Nephron progenitor cell (in vitro differentiated cells): ENCODE measurements at regions not wholly inside any gene's neighbourhood (a gene's known extent, or its start where the extent isn't known, plus 50 kb on each side); places are given as distances from the start of the nearest gene placed in this dataset.

Experiments used
- DNase-seq: peaks from one replicate; pipeline ENCODE4 v3.0.0; 2021
- H3K27ac Mint-ChIP-seq: 2 replicates; pipeline ENCODE4 v1.8.0; 2021; ENCODE audit warnings: mild to moderate bottlenecking, moderate library complexity, mixed read lengths
- H3K27me3 Mint-ChIP-seq: 2 replicates; pipeline ENCODE4 v1.8.0; 2021; ENCODE audit warnings: mild to moderate bottlenecking, low read depth, mixed read lengths; ENCODE audit not compliant: poor library complexity
- H3K36me3 Mint-ChIP-seq: 2 replicates; pipeline ENCODE4 v1.8.0; 2021; ENCODE audit warnings: low read depth, mixed read lengths
- H3K4me1 Mint-ChIP-seq: 2 replicates; pipeline ENCODE4 v1.8.0; 2021; ENCODE audit warnings: mixed read lengths
- H3K4me3 Mint-ChIP-seq: 2 replicates; pipeline ENCODE4 v1.8.0; 2021; ENCODE audit warnings: mild to moderate bottlenecking, moderate library complexity, mixed read lengths
- H3K9me3 Mint-ChIP-seq: 2 replicates; pipeline ENCODE4 v1.8.0; 2021; ENCODE audit warnings: mild to moderate bottlenecking, moderate library complexity, mixed read lengths
- CTCF ChIP-seq: fragments of 200-600 bp; sonication (generic); IDR thresholded peaks from 2 replicates; pipeline ENCODE4 v1.5.0; 2021; ENCODE audit warnings: antibody characterized with exemption

- no peak overlapping the region for H3K4me3 Mint-ChIP-seq
- peaks cover 11% of the 10 kb centered on the region for H3K4me1 Mint-ChIP-seq
- H3K27ac Mint-ChIP-seq: no peak overlapping the region
- no peaks in the 10 kb centered on the region for H3K9me3 Mint-ChIP-seq
- H3K36me3 Mint-ChIP-seq: no peaks in the 10 kb centered on the region
- no peak for TF ChIP-seq CTCF
- H3K27me3 Mint-ChIP-seq: no peaks in the 10 kb centered on the region
- no peak for DNase-seq
Observed at GRCh38 chr4:186008057-186008456, 60.9 kb upstream of the TLR3 start.

- no peak for DNase-seq
- H3K4me3 Mint-ChIP-seq: no peak overlapping the region
- H3K4me1 Mint-ChIP-seq: peaks cover 19% of the 10 kb centered on the region
- H3K27ac Mint-ChIP-seq: no peak overlapping the region
- H3K9me3 Mint-ChIP-seq: no peaks in the 10 kb centered on the region
- no peaks in the 10 kb centered on the region for H3K27me3 Mint-ChIP-seq
- no peak for TF ChIP-seq CTCF
- H3K36me3 Mint-ChIP-seq: no peaks in the 10 kb centered on the region
Observed at GRCh38 chr4:186009976-186010375, 59.0 kb upstream of the TLR3 start.

GRCh38 chr4:186010821-186011220 lies 58.1 kb upstream of the TLR3 start:
- Mint-ChIP-seq H3K4me1 (peaks cover 19% of the 10 kb centered on the region), H3K27me3 (no peaks in the 10 kb centered on the region), H3K9me3 (no peaks in the 10 kb centered on the region), H3K36me3 (no peaks in the 10 kb centered on the region), H3K27ac (no peak overlapping the region), H3K4me3 (no peak overlapping the region)
- no peak for DNase-seq
- no peak for TF ChIP-seq CTCF

GRCh38 chr4:186012071-186012470 lies 56.9 kb upstream of the TLR3 start:
- no peak for TF ChIP-seq CTCF

GRCh38 chr4:186013419-186014186 lies 55.4 kb upstream of the TLR3 start:
- TF ChIP-seq CTCF: no peak
- Mint-ChIP-seq H3K36me3 (no peaks in the 10 kb centered on the region), H3K27me3 (no peaks in the 10 kb centered on the region), H3K9me3 (peaks cover 6% of the 10 kb centered on the region), H3K4me3 (no peak overlapping the region), H3K27ac (no peak overlapping the region), H3K4me1 (peaks cover 22% of the 10 kb centered on the region)
- no peak for DNase-seq

More at GRCh38 chr4:186012071-186012470, 56.9 kb upstream of the TLR3 start:
- no peak overlapping the region for H3K4me3 Mint-ChIP-seq
- no peaks in the 10 kb centered on the region for H3K9me3 Mint-ChIP-seq
- no peaks in the 10 kb centered on the region for H3K27me3 Mint-ChIP-seq
- peaks cover 19% of the 10 kb centered on the region for H3K4me1 Mint-ChIP-seq
- H3K27ac Mint-ChIP-seq: no peak overlapping the region
- no peaks in the 10 kb centered on the region for H3K36me3 Mint-ChIP-seq
- no peak for DNase-seq

GRCh38 chr4:186015212-186015817 lies 53.6 kb upstream of the TLR3 start:
- no peak for TF ChIP-seq CTCF
- H3K9me3 Mint-ChIP-seq: peaks cover 12% of the 10 kb centered on the region
- H3K27me3 Mint-ChIP-seq: no peaks in the 10 kb centered on the region
- H3K36me3 Mint-ChIP-seq: no peaks in the 10 kb centered on the region
- DNase-seq: no peak
- no peak overlapping the region for H3K4me3 Mint-ChIP-seq
- no peak overlapping the region for H3K27ac Mint-ChIP-seq
- peaks cover 32% of the 10 kb centered on the region for H3K4me1 Mint-ChIP-seq
